Ovary (tissue), 7 donors: ENCODE measurements at regions not wholly inside any gene's neighbourhood (a gene's known extent, or its start where the extent isn't known, plus 50 kb on each side); places are given as distances from the start of the nearest gene placed in this dataset.

Source experiments
- DNase-seq, 5 donors: peaks; one replicate each; pipeline ENCODE4 v3.0.0-alpha.2; 2019 to 2020
- H3K27ac ChIP-seq, 2 donors: fragments of 200-600 bp; one replicate each; pipeline versions ENCODE4 v1.5.1 to v1.8.0; 2019 to 2022
- H3K27me3 ChIP-seq: fragments of 200-600 bp; one replicate; pipeline ENCODE4 v1.8.0; 2022
- H3K36me3 ChIP-seq: fragments of 200-600 bp; sonication (generic); one replicate; pipeline ENCODE4 v1.5.1; 2019
- H3K4me1 ChIP-seq: one replicate; pipeline ENCODE4 v1.8.1; 2013; ENCODE audit warnings: mild to moderate bottlenecking, moderate library complexity; ENCODE audit not compliant: insufficient read depth
- H3K4me3 ChIP-seq: fragments of 200-600 bp; sonication (generic); one replicate; pipeline ENCODE4 v1.5.1; 2017
- H3K9me3 ChIP-seq, 2 donors: fragments of 200-600 bp in 1 of 2; sonication (generic) in 1 of 2; one replicate each; pipeline versions ENCODE4 v1.5.1 to v1.8.1; 2013 to 2019; ENCODE audit warnings: mild to moderate bottlenecking in 1 of 2, moderate library complexity in 1 of 2
- EP300 ChIP-seq: sonication (generic); formaldehyde crosslinking; IDR thresholded peaks from one replicate; pipeline ENCODE4 v1.6.1; 2017; ENCODE audit warnings: antibody characterized with exemption
- POLR2A ChIP-seq: fragments of 450-650 bp; IDR thresholded peaks from one replicate; pipeline ENCODE4 v1.6.1; 2017; ENCODE audit warnings: antibody characterized with exemption, mild to moderate bottlenecking, moderate library complexity
- WGBS, 3 donors: extraction: QIAGEN DNeasy Blood & Tissue Kit in 1 of 3; methylation state at CpG; one replicate each; pipeline versions ENCODE4 v1.1.5 to v1.1.7; 2013 to 2017; 5-methylcytosine and 5-hydroxymethylcytosine counted together
- intact Hi-C, 4 donors: fragments of 100-400 bp; cut with DNase I; formaldehyde crosslinking; loops; one replicate each; pipeline versions ENCODE4 v1.11.0 to v1.15.1; 2022 to 2023
- TF ChIP-seq, protein P1 (sequence below), 3 donors: fragments of 450-650 bp in 2 of 3; fragments of 200-600 bp in 1 of 3; IDR thresholded peaks; one replicate each; pipeline versions ENCODE4 v1.5.1 to v1.8.0; 2016 to 2022; ENCODE audit warnings: antibody characterized with exemption in 3 of 3, mild to moderate bottlenecking in 1 of 3
- donor health status: DM: no; HTN: no; CAD: no; lungs with moderate emphysema.
- donor health status: DM: no; HTN: no; CAD: no.
- donor health status: Bipolar disorder and iron deficiency.
- donor health status: DM: no; HTN: no; CAD: no.
- donor health status: DM: yes; HTN: yes; CAD: no.

DNA sequence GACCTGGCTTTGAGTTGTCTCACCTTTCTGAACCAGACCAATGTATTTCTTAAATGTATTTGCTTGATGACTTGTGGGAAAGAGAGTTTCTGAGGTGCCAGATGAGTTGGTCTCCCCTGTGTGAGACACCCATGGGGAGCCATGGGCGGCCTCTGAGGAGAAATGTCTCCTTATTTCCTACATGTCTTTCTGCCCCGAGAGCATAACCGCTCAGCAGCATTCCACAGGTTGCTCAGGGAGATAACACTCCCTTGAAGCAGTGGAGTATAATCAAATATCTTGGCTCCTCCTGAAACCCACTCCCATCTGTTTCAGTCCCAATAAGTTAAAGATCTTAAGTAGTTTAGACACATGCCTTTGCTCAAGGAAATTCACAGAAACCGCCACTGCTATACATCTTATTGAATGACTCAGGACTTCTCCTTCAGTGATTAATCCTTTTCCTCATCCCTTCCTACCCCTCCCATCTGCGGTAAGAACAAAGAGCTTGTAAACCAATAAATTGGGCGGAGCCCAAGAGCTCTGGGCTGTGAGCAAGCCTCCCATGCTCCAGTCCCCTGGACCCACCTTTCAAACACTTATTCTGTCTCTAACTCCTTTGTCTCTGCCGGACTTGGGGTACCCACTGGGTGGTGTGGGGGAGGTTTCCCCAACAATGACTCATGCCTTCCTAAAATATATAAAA lies 285.5 kb upstream of the LRRTM4 start:
- no peak overlapping the region for H3K27ac ChIP-seq
- no peak overlapping the region for H3K4me3 ChIP-seq
- H3K9me3 ChIP-seq, result no peaks in the 10 kb centered on the region
- WGBS, 3 donors, result 41 to 60% (median 43%) methylated on average over 7 of the region's 7 CpGs
- no peaks in the 10 kb centered on the region for H3K36me3 ChIP-seq
- TF ChIP-seq EP300 (no peak), POLR2A (no peak)
- TF ChIP-seq, protein P1, sequence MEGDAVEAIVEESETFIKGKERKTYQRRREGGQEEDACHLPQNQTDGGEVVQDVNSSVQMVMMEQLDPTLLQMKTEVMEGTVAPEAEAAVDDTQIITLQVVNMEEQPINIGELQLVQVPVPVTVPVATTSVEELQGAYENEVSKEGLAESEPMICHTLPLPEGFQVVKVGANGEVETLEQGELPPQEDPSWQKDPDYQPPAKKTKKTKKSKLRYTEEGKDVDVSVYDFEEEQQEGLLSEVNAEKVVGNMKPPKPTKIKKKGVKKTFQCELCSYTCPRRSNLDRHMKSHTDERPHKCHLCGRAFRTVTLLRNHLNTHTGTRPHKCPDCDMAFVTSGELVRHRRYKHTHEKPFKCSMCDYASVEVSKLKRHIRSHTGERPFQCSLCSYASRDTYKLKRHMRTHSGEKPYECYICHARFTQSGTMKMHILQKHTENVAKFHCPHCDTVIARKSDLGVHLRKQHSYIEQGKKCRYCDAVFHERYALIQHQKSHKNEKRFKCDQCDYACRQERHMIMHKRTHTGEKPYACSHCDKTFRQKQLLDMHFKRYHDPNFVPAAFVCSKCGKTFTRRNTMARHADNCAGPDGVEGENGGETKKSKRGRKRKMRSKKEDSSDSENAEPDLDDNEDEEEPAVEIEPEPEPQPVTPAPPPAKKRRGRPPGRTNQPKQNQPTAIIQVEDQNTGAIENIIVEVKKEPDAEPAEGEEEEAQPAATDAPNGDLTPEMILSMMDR (IDR thresholded peaks at IDR 0.05), result no peak
- intact Hi-C loops, result no loop called here
- H3K4me1 ChIP-seq, result no peaks in the 10 kb centered on the region
- DNase-seq, result no peak
- no peaks in the 10 kb centered on the region for H3K27me3 ChIP-seq

DNA sequence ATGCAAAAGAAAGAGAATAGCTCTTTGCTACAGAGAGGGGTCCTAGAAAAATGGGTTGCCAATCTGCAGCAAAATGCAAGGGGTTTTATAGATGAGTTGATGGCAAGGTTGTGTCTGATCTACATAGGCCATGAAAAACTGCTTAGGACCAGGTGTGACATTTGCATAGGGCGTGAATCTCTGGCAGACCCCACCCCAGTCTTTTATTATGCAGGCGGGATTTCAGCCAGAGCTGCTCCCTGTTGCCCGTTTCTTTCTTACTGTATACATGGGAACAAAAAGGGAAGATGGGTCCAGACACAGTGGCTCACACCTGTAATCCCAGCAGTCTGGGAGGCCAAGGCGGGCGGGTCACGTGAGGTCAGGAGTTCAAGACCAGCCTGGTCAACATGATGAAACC lies 286.4 kb upstream of the LRRTM4 start:
- Histone ChIP-seq H3K36me3 (no peaks in the 10 kb centered on the region), H3K27ac (no peak overlapping the region), H3K9me3 (no peaks in the 10 kb centered on the region), H3K4me3 (no peak overlapping the region), H3K4me1 (no peaks in the 10 kb centered on the region), H3K27me3 (no peaks in the 10 kb centered on the region)
- intact Hi-C loops, result no loop called here
- DNase-seq, result no peak
- TF ChIP-seq, protein P1 (IDR thresholded peaks at IDR 0.05), result no peak
- TF ChIP-seq EP300 (no peak), POLR2A (no peak)
- 88 to 92% (median 89%) methylated on average over 6 of the region's 6 CpGs for WGBS, 3 donors

- no peaks in the 10 kb centered on the region for H3K9me3 ChIP-seq
- no peak for TF ChIP-seq EP300
- TF ChIP-seq, protein P1 (IDR thresholded peaks at IDR 0.05), result no peak
- TF ChIP-seq POLR2A, result no peak
- intact Hi-C loops, result no loop called here
- H3K36me3 ChIP-seq, result no peaks in the 10 kb centered on the region
- H3K27me3 ChIP-seq, result no peaks in the 10 kb centered on the region
- no peak overlapping the region for H3K27ac ChIP-seq
- no peaks in the 10 kb centered on the region for H3K4me1 ChIP-seq
- no peak for DNase-seq
- no peak overlapping the region for H3K4me3 ChIP-seq
Observed at GRCh38 chr2:77813599-77813998, 291.4 kb upstream of the LRRTM4 start.

GRCh38 chr2:77816618-77817017 lies 294.4 kb upstream of the LRRTM4 start:
- H3K36me3 ChIP-seq, result no peaks in the 10 kb centered on the region
- no peak for TF ChIP-seq EP300
- TF ChIP-seq, protein P1 (IDR thresholded peaks at IDR 0.05), result no peak
- TF ChIP-seq POLR2A, result no peak
- intact Hi-C loops, result no loop called here
- DNase-seq, result no peak
- no peak overlapping the region for H3K4me3 ChIP-seq
- no peaks in the 10 kb centered on the region for H3K9me3 ChIP-seq
- H3K27ac ChIP-seq, result no peak overlapping the region
- no peaks in the 10 kb centered on the region for H3K4me1 ChIP-seq
- whole genome bisulfite sequencing, 3 donors, result 19 to 31% (median 29%) methylated on average over 1 of the region's 1 CpG
- no peaks in the 10 kb centered on the region for H3K27me3 ChIP-seq
